ENCODE measurements at regions not wholly inside any gene's neighbourhood (a gene's known extent, or its start where the extent isn't known, plus 50 kb on each side); places are given as distances from the start of the nearest gene placed in this dataset.
"Not testable (repeated sequence)": the region's sequence is repeated elsewhere in the genome, so short reads cannot be mapped to it uniquely, and the experiment has no call there.

GRCh38 chr16:54746596-54746995 is 184.1 kb upstream of the IRX5 start:
- TF ChIP-seq, protein P1, sequence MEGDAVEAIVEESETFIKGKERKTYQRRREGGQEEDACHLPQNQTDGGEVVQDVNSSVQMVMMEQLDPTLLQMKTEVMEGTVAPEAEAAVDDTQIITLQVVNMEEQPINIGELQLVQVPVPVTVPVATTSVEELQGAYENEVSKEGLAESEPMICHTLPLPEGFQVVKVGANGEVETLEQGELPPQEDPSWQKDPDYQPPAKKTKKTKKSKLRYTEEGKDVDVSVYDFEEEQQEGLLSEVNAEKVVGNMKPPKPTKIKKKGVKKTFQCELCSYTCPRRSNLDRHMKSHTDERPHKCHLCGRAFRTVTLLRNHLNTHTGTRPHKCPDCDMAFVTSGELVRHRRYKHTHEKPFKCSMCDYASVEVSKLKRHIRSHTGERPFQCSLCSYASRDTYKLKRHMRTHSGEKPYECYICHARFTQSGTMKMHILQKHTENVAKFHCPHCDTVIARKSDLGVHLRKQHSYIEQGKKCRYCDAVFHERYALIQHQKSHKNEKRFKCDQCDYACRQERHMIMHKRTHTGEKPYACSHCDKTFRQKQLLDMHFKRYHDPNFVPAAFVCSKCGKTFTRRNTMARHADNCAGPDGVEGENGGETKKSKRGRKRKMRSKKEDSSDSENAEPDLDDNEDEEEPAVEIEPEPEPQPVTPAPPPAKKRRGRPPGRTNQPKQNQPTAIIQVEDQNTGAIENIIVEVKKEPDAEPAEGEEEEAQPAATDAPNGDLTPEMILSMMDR (conservative IDR thresholded peaks at IDR 0.05; ENCODE audit: low read length): no peak
- no peak overlapping the region for H3K4me3 ChIP-seq (ENCODE audit: low read length)
- no peak for DNase-seq (ENCODE audit: low read depth)

DNA sequence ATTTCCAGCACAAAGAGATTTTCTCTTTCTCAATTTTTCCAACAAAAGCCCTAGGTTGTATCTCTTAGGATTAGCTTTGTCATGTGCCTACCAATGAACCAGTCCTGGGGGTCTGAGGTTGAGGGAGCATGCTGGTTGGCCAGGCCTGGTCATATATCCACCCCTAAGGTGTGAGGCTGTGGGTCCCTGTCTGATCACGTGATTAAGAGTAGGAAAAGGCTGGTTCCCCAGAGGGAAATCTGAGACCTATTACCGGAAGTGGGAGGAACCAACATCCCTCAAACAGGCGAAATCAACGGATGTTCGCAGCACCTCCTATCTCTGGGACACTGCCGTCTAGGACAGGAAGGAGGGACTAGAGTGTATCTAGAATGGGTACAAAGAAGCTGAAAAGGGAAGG is 185.7 kb upstream of the IRX5 start:
- no peak for DNase-seq (ENCODE audit: low read depth)
- TF ChIP-seq, protein P1 (conservative IDR thresholded peaks at IDR 0.05; ENCODE audit: low read length): no peak
- H3K4me3 ChIP-seq (ENCODE audit: low read length): no peak overlapping the region

GRCh38 chr16:54742436-54742835 is 188.2 kb upstream of the IRX5 start:
- H3K4me3 ChIP-seq (ENCODE audit: low read length): no peak overlapping the region
- TF ChIP-seq, protein P1 (conservative IDR thresholded peaks at IDR 0.05; ENCODE audit: low read length): no peak
- no peak for DNase-seq (ENCODE audit: low read depth)

GRCh38 chr16:54739381-54739780 is 191.3 kb upstream of the IRX5 start:
- H3K4me3 ChIP-seq (ENCODE audit: low read length): no peak overlapping the region
- TF ChIP-seq, protein P1 (conservative IDR thresholded peaks at IDR 0.05; ENCODE audit: low read length): no peak
- DNase-seq (ENCODE audit: low read depth): no peak

DNA sequence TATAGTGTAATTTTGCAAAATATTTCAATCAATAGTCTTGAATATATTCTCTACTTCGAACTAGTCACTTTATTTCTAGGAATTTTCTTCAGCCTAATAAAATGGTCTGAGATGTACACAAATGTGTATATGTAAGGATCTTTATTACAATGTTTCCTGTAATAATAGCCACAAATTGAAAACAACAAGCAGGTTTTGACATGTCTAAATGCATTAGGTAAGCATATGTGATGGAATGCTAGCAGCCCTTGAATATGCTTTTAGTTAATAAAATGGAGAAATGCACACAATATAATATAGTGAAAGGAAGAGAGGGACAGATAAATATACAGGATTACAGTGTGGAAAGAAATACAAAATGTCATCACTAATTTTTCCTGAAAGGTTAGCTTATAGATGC is 196.5 kb upstream of the IRX5 start:
- TF ChIP-seq, protein P1 (conservative IDR thresholded peaks at IDR 0.05; ENCODE audit: low read length): no peak
- no peak for DNase-seq (ENCODE audit: low read depth)

DNA sequence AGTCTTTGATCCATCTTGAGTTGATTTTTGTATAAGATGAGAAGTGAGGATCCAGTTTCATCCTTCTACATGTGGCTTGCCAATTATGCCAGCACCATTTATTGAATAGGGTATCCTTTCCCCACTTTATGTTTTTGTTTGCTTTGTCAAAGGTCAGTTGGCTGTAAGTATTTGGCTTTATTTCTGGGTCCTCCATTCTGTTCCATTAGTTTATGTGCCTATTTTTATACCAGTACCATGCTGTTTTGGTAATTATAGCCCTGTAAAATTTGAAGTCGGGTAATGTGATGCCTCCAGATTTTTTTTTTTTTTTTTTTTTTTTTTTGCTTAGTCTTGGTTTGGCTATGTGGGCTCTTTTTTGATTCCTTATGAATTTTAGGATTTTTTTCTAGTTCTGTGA is 203.0 kb upstream of the IRX5 start:
- DNase-seq (ENCODE audit: low read depth); H3K4me3 ChIP-seq (ENCODE audit: low read length): not testable (repeated sequence)

More for the DNA sequence above, 196.5 kb upstream of the IRX5 start:
- H3K4me3 ChIP-seq (ENCODE audit: low read length): no peak overlapping the region

GRCh38 chr16:54724346-54724925 is 206.2 kb upstream of the IRX5 start:
- DNase-seq (ENCODE audit: low read depth): no peak
- H3K4me3 ChIP-seq (ENCODE audit: low read length): no peak overlapping the region
- TF ChIP-seq, protein P1 (conservative IDR thresholded peaks at IDR 0.05; ENCODE audit: low read length): no peak
